ENCODE measurements at regions not wholly inside any gene's neighbourhood (a gene's known extent, or its start where the extent isn't known, plus 50 kb on each side); places are given as distances from the start of the nearest gene placed in this dataset.
"Not testable (repeated sequence)": the region's sequence is repeated elsewhere in the genome, so short reads cannot be mapped to it uniquely, and the experiment has no call there.

DNA sequence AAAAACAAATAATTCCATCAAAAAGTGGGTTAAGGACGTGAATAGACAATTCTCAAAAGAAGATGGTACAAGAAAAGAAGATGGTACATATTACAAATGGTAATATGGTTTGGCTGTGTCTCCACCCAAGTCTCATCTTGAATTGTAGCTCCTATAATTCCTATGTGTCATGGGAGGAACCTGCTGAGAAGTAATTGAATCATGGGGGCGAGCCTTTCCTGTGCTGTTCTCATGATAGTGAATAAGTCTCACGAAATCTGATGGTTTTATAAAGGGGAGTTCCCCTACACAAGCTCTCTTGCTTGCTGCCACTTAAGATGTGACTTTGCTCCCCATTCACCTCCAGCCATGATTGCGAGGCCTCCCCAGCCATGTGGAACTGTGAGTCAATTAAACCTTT, 172.9 kb downstream of the C11orf91 start:
- TF ChIP-seq, protein P1, sequence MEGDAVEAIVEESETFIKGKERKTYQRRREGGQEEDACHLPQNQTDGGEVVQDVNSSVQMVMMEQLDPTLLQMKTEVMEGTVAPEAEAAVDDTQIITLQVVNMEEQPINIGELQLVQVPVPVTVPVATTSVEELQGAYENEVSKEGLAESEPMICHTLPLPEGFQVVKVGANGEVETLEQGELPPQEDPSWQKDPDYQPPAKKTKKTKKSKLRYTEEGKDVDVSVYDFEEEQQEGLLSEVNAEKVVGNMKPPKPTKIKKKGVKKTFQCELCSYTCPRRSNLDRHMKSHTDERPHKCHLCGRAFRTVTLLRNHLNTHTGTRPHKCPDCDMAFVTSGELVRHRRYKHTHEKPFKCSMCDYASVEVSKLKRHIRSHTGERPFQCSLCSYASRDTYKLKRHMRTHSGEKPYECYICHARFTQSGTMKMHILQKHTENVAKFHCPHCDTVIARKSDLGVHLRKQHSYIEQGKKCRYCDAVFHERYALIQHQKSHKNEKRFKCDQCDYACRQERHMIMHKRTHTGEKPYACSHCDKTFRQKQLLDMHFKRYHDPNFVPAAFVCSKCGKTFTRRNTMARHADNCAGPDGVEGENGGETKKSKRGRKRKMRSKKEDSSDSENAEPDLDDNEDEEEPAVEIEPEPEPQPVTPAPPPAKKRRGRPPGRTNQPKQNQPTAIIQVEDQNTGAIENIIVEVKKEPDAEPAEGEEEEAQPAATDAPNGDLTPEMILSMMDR (IDR thresholded peaks at IDR 0.05): not testable (repeated sequence)
- not testable (repeated sequence) for TF ChIP-seq POLR2A (IDR thresholded peaks at IDR 0.05)

Measured in testis (tissue), 2 donors.